DOHH2 (cell line): ENCODE measurements at regions not wholly inside any gene's neighbourhood (a gene's known extent, or its start where the extent isn't known, plus 50 kb on each side); places are given as distances from the start of the nearest gene placed in this dataset.

Source experiments
- CTCF ChIP-seq: fragments of 200-600 bp; sonication (generic); IDR thresholded peaks from one replicate; pipeline ENCODE4 v1.5.1; 2014; ENCODE audit warnings: antibody characterized with exemption, mild to moderate bottlenecking, low read depth, low read length; ENCODE audit not compliant: poor library complexity, severe bottlenecking
- EZH2phosphoT487 ChIP-seq: fragments of 200-600 bp; sonication (generic); IDR thresholded peaks from 2 replicates; pipeline ENCODE4 v1.6.1; 2017; ENCODE audit warnings: borderline replicate concordance, mild to moderate bottlenecking, antibody characterized with exemption, low read length, moderate library complexity, mixed read lengths

GRCh38 chr18:76668546-76668945 lies 153.8 kb upstream of the ZNF236 start:
- TF ChIP-seq CTCF: no peak
- no peak for TF ChIP-seq EZH2phosphoT487
